Fibroblast of peridontal ligament (primary cell): ENCODE measurements at regions not wholly inside any gene's neighbourhood (a gene's known extent, or its start where the extent isn't known, plus 50 kb on each side); places are given as distances from the start of the nearest gene placed in this dataset.
"Not testable (repeated sequence)": the region's sequence is repeated elsewhere in the genome, so short reads cannot be mapped to it uniquely, and the experiment has no call there.

Experiments used
- DNase-seq: peaks from one replicate; pipeline ENCODE4 v3.0.0-alpha.2; 2010; ENCODE audit errors: extremely low read depth

- not testable (repeated sequence) for DNase-seq
Measured at GRCh38 chr2:91628471-91628870, 2937.0 kb downstream of the RPIA start.

- not testable (repeated sequence) for DNase-seq
Measured at GRCh38 chr2:91657193-91657592, 2965.7 kb downstream of the RPIA start.

- DNase-seq = not testable (repeated sequence)
Measured at GRCh38 chr2:91658336-91658735, 2966.9 kb downstream of the RPIA start.

DNA sequence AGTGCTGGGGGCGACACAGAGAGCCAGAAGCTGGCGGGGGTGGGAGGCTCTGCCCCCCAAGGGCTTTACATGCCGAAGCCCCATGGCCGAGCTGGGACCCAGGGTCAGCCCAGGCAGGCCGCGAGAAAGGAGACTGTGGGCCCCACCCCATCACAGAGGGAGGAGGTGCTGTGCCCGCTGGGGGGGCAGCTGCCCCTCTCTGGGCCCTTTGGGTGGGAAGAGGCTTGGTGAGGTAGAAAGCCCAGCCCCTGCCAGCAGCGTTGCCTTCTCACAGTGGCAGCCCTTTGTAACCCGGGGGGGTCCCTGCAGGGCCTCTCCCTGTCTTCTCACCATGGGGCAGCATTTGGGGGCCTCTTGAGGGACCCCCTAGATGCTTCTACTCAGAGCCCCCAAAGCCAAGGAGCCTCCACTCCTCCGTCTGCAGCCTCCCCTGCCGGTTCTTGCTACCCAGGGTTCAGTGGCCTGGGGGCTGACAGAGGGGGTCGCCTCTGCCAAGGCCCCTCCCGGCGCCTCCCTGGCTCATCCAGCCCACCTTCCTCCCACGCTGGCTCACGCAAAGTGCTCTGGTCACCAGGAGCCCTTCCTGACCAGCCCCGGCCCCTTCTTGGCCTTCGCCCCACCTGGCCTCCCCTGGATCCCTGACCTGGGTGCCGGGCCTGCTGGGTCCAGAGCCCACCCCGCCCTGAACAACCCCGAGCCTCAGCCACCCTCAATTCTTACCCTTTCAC lies 2967.9 kb downstream of the RPIA start:
- DNase-seq = not testable (repeated sequence)

GRCh38 chr2:91659917-91660275 lies 2968.4 kb downstream of the RPIA start:
- DNase-seq = peak; percentile 12

- not testable (repeated sequence) for DNase-seq
Measured at GRCh38 chr2:91667341-91667740, 2975.9 kb downstream of the RPIA start.

DNA sequence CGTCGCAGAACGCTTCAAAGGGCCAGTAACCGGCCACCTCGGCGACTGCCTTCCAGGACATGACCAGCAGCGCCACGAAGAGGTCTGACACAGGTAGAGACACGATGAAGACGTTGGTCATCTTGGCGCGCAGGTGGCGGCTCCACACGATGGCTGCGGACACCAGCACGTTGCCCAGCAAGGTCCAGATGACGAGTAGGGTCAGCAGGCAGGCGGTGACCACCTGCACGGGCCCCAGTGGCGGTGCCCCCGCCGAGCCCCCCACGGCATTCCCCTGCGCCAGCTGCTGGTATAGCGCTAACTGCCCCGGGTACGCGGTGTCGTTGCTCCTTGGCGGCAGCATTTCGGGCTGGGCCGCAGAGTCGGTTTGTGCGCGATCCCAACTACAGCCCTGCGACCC lies 2994.1 kb downstream of the RPIA start:
- not testable (repeated sequence) for DNase-seq

GRCh38 chr2:91686046-91686445 lies 2994.6 kb downstream of the RPIA start:
- not testable (repeated sequence) for DNase-seq
